SK-N-SH (cell line): ENCODE measurements at regions not wholly inside any gene's neighbourhood (a gene's known extent, or its start where the extent isn't known, plus 50 kb on each side); places are given as distances from the start of the nearest gene placed in this dataset.

ENCODE experiments used
- CTCF ChIA-PET: fragments of 300-600, 350-600 bp; formaldehyde crosslinking; extraction: SDS; loops from one replicate; lab custom pipeline; 2021; lab: Yijun Ruan, JAX
- POLR2A ChIA-PET: fragments of 350-600 bp; sonication (Branson Sonifier 250); formaldehyde crosslinking; extraction: SDS; loops from one replicate; lab custom pipeline; 2020; ENCODE audit warnings: antibody characterized with exemption, inconsistent platforms; lab: Yijun Ruan, JAX
- DNase-seq: peaks from one replicate; pipeline ENCODE4 v3.0.0; 2012
- H2AFZ ChIP-seq: fragments of 200-600 bp; sonication (generic); 2 replicates; pipeline ENCODE4 v1.8.1; 2016; ENCODE audit warnings: antibody characterized with exemption, mild to moderate bottlenecking, low read depth
- H3F3A ChIP-seq: fragments of 200-600 bp; sonication (generic); replicated peaks from 2 replicates; pipeline ENCODE3; 2016; ENCODE audit warnings: antibody characterized with exemption, mild to moderate bottlenecking; ENCODE audit not compliant: insufficient read depth
- H3K27ac ChIP-seq, 2 experiments: fragments of 200-500 bp in 1 of 2; fragments of 200-600 bp in 1 of 2; sonication (Bioruptor generic) in 1 of 2; sonication (generic), shearing (Covaris generic) in 1 of 2; 2 replicates each; pipeline versions ENCODE4 v1.5.1 to v1.6.1; 2014 to 2016; ENCODE audit warnings: low read depth in 2 of 2, inconsistent platforms in 1 of 2, low read length in 1 of 2, mild to moderate bottlenecking in 1 of 2, mixed read lengths in 1 of 2
- H3K27me3 ChIP-seq: fragments of 200-600 bp; sonication (generic), shearing (Covaris generic); 2 replicates; pipeline ENCODE4 v1.6.1; 2016; ENCODE audit warnings: mixed run types; ENCODE audit not compliant: insufficient read depth
- H3K36me3 ChIP-seq, 2 experiments: fragments of 200-500 bp in 1 of 2; fragments of 200-600 bp in 1 of 2; sonication (Bioruptor generic) in 1 of 2; sonication (generic) in 1 of 2; replicated peaks in 1 of 2; 2 replicates each; pipeline versions ENCODE3 to v1.5.1; 2014 to 2016; ENCODE audit warnings: low read length in 1 of 2, mild to moderate bottlenecking in 1 of 2; ENCODE audit not compliant: insufficient read depth in 2 of 2, control insufficient read depth in 1 of 2
- H3K4me1 ChIP-seq, 2 experiments: fragments of 200-500 bp in 1 of 2; fragments of 200-600 bp in 1 of 2; sonication (Bioruptor generic) in 1 of 2; sonication (generic), shearing (Covaris generic) in 1 of 2; 2 replicates each; pipeline versions ENCODE4 v1.5.1 to v1.6.1; 2014 to 2016; ENCODE audit warnings: low read depth in 1 of 2, low read length in 1 of 2, mixed run types in 1 of 2; ENCODE audit not compliant: insufficient read depth in 2 of 2, control insufficient read depth in 1 of 2
- H3K4me2 ChIP-seq: fragments of 200-600 bp; sonication (generic), shearing (Covaris generic); 2 replicates; pipeline ENCODE4 v1.6.1; 2017; ENCODE audit warnings: mixed run types
- H3K4me3 ChIP-seq, 2 experiments: fragments of 200-500 bp in 1 of 2; fragments of 200-600 bp in 1 of 2; sonication (Bioruptor generic) in 1 of 2; sonication (generic), shearing (Covaris generic) in 1 of 2; 2 replicates each; pipeline versions ENCODE4 v1.5.1 to v1.8.1; 2014 to 2016; ENCODE audit warnings: low read depth in 2 of 2, inconsistent platforms in 1 of 2, low read length in 1 of 2, mild to moderate bottlenecking in 1 of 2, mixed read lengths in 1 of 2, moderate library complexity in 1 of 2
- H3K79me2 ChIP-seq: fragments of 200-600 bp; sonication (generic); 2 replicates; pipeline ENCODE4 v1.8.1; 2017; ENCODE audit warnings: mild to moderate bottlenecking; ENCODE audit not compliant: insufficient read depth
- H3K9ac ChIP-seq: fragments of 200-600 bp; sonication (generic); 2 replicates; pipeline ENCODE4 v1.6.1; 2017; ENCODE audit warnings: mixed run types
- H3K9me2 ChIP-seq: fragments of 200-600 bp; sonication (generic); 2 replicates; pipeline ENCODE4 v1.6.1; 2017; ENCODE audit warnings: mixed run types
- H3K9me3 ChIP-seq: fragments of 200-600 bp; sonication (generic); 2 replicates; pipeline ENCODE4 v1.6.1; 2017; ENCODE audit warnings: mixed run types, mild to moderate bottlenecking, moderate library complexity
- H4K20me1 ChIP-seq: fragments of 200-600 bp; sonication (generic); 2 replicates; pipeline ENCODE4 v1.6.1; 2017; ENCODE audit warnings: mild to moderate bottlenecking, mixed run types; ENCODE audit not compliant: insufficient read depth
- CHD2 ChIP-seq: fragments of 150-350 bp; IDR thresholded peaks from 2 replicates; pipeline ENCODE4 v1.6.1; 2018; ENCODE audit warnings: low read length; ENCODE audit not compliant: partially characterized antibody
- ELF1 ChIP-seq: IDR thresholded peaks from 2 replicates; pipeline ENCODE4 v1.4.0; 2012
- EZH2phosphoT487 ChIP-seq: fragments of 200-600 bp; sonication (generic); IDR thresholded peaks from 2 replicates; pipeline ENCODE4 v1.6.1; 2017; ENCODE audit warnings: low read depth, mixed run types, mild to moderate bottlenecking, antibody characterized with exemption, moderate library complexity, borderline replicate concordance
- GATA2 ChIP-seq: sonication (generic); formaldehyde crosslinking; IDR thresholded peaks from 2 replicates; pipeline ENCODE4 v1.5.0; 2020; ENCODE audit warnings: mild to moderate bottlenecking, missing genetic modification reagents
- MXI1 ChIP-seq: IDR thresholded peaks from 2 replicates; pipeline ENCODE4 v1.6.1; 2012; ENCODE audit warnings: mild to moderate bottlenecking, low read depth, low read length, improper control_type of control experiment
- NFIC ChIP-seq: IDR thresholded peaks from 2 replicates; pipeline ENCODE4 v1.4.0; 2012; ENCODE audit warnings: borderline replicate concordance
- NRF1 ChIP-seq: IDR thresholded peaks from 2 replicates; pipeline ENCODE4 v1.6.1; 2012; ENCODE audit warnings: low read depth, mild to moderate bottlenecking, low read length
- RAD21 ChIP-seq: IDR thresholded peaks from 2 replicates; pipeline ENCODE4 v1.6.1; 2012; ENCODE audit warnings: mild to moderate bottlenecking, low read length
- RFX5 ChIP-seq: IDR thresholded peaks from 2 replicates; pipeline ENCODE4 v1.6.1; 2012; ENCODE audit warnings: mild to moderate bottlenecking, improper control_type of control experiment, low read length
- RXRA ChIP-seq: IDR thresholded peaks from 2 replicates; pipeline ENCODE4 v1.4.0; 2012; ENCODE audit warnings: low read depth, mild to moderate bottlenecking, borderline replicate concordance
- SMC3 ChIP-seq: IDR thresholded peaks from 2 replicates; pipeline ENCODE4 v1.6.1; 2012; ENCODE audit warnings: low read depth, low read length, improper control_type of control experiment
- WGBS: methylation state at CpG from one replicate; pipeline ENCODE4 v1.1.6; 2017; ENCODE audit warnings: low lambda C conversion rate; 5-methylcytosine and 5-hydroxymethylcytosine counted together
- TF ChIP-seq, protein P1 (sequence below): fragments of 150-350 bp; IDR thresholded peaks from 2 replicates; pipeline ENCODE4 v1.6.1; 2017; ENCODE audit warnings: antibody characterized with exemption, low read length, low read depth, borderline replicate concordance
- TF ChIP-seq, protein P2 (sequence below): fragments of 150-350 bp; IDR thresholded peaks from 2 replicates; pipeline ENCODE4 v1.6.1; 2016; ENCODE audit warnings: mild to moderate bottlenecking, low read depth, low read length
- TF ChIP-seq, protein P3 (sequence below): IDR thresholded peaks from 2 replicates; pipeline ENCODE4; 2012
- TF ChIP-seq, protein P4 (sequence below): IDR thresholded peaks from 2 replicates; pipeline ENCODE4 v1.4.0; 2012; ENCODE audit warnings: low read depth, borderline replicate concordance
- TF ChIP-seq, protein P5 (sequence below): fragments of 200-600 bp; sonication (generic); IDR thresholded peaks from 2 replicates; pipeline ENCODE4 v1.6.1; 2017; ENCODE audit warnings: antibody characterized with exemption, mild to moderate bottlenecking, moderate library complexity

DNA sequence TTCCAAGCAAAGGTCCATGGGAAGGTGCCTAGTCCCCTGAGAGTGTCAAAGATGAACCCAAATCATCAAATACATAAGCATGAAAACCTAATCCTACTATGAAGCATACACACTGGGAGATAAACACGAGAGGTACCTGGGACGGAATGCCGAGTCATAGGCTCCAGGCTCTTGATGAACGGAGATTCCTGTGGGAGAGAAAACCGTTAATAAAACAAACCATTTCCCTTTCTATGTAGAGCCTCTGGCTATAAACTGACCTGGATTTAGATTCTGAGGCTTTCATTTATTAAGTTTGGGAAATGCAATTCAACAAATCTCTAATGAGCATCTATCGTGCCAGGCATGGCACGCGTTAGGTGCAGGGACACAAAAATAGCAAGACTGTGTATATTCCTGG, 206.4 kb upstream of the IL12B start:
- Histone ChIP-seq H4K20me1 (no peaks in the 10 kb centered on the region), H3K79me2 (no peaks in the 10 kb centered on the region)
- TF ChIP-seq MXI1 = no peak
- TF ChIP-seq GATA2 (CRISPR knock-in tag) = no peak
- TF ChIP-seq RAD21 = no peak
- TF ChIP-seq ELF1 = no peak
- TF ChIP-seq RXRA = no peak
- no peak for TF ChIP-seq NRF1
- no peak for TF ChIP-seq NFIC
- TF ChIP-seq, protein P1, sequence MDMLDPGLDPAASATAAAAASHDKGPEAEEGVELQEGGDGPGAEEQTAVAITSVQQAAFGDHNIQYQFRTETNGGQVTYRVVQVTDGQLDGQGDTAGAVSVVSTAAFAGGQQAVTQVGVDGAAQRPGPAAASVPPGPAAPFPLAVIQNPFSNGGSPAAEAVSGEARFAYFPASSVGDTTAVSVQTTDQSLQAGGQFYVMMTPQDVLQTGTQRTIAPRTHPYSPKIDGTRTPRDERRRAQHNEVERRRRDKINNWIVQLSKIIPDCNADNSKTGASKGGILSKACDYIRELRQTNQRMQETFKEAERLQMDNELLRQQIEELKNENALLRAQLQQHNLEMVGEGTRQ = no peak
- TF ChIP-seq, protein P2, sequence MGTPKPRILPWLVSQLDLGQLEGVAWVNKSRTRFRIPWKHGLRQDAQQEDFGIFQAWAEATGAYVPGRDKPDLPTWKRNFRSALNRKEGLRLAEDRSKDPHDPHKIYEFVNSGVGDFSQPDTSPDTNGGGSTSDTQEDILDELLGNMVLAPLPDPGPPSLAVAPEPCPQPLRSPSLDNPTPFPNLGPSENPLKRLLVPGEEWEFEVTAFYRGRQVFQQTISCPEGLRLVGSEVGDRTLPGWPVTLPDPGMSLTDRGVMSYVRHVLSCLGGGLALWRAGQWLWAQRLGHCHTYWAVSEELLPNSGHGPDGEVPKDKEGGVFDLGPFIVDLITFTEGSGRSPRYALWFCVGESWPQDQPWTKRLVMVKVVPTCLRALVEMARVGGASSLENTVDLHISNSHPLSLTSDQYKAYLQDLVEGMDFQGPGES = no peak
- TF ChIP-seq SMC3 = no peak
- TF ChIP-seq, protein P3, sequence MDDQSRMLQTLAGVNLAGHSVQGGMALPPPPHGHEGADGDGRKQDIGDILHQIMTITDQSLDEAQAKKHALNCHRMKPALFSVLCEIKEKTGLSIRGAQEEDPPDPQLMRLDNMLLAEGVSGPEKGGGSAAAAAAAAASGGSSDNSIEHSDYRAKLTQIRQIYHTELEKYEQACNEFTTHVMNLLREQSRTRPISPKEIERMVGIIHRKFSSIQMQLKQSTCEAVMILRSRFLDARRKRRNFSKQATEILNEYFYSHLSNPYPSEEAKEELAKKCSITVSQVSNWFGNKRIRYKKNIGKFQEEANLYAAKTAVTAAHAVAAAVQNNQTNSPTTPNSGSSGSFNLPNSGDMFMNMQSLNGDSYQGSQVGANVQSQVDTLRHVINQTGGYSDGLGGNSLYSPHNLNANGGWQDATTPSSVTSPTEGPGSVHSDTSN = no peak
- TF ChIP-seq, protein P4, sequence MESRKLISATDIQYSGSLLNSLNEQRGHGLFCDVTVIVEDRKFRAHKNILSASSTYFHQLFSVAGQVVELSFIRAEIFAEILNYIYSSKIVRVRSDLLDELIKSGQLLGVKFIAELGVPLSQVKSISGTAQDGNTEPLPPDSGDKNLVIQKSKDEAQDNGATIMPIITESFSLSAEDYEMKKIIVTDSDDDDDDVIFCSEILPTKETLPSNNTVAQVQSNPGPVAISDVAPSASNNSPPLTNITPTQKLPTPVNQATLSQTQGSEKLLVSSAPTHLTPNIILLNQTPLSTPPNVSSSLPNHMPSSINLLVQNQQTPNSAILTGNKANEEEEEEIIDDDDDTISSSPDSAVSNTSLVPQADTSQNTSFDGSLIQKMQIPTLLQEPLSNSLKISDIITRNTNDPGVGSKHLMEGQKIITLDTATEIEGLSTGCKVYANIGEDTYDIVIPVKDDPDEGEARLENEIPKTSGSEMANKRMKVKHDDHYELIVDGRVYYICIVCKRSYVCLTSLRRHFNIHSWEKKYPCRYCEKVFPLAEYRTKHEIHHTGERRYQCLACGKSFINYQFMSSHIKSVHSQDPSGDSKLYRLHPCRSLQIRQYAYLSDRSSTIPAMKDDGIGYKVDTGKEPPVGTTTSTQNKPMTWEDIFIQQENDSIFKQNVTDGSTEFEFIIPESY = no peak
- TF ChIP-seq EZH2phosphoT487 = no peak
- TF ChIP-seq, protein P5, sequence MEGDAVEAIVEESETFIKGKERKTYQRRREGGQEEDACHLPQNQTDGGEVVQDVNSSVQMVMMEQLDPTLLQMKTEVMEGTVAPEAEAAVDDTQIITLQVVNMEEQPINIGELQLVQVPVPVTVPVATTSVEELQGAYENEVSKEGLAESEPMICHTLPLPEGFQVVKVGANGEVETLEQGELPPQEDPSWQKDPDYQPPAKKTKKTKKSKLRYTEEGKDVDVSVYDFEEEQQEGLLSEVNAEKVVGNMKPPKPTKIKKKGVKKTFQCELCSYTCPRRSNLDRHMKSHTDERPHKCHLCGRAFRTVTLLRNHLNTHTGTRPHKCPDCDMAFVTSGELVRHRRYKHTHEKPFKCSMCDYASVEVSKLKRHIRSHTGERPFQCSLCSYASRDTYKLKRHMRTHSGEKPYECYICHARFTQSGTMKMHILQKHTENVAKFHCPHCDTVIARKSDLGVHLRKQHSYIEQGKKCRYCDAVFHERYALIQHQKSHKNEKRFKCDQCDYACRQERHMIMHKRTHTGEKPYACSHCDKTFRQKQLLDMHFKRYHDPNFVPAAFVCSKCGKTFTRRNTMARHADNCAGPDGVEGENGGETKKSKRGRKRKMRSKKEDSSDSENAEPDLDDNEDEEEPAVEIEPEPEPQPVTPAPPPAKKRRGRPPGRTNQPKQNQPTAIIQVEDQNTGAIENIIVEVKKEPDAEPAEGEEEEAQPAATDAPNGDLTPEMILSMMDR = no peak
- TF ChIP-seq CHD2 = no peak
- no peak for TF ChIP-seq RFX5
- TF ChIP-seq, all 33 proteins: peak for 0
- H3K27me3 ChIP-seq = no peaks in the 10 kb centered on the region
- no peak overlapping the region for H3K9ac ChIP-seq
- ChIA-PET CTCF (no interaction called here), POLR2A (no interaction called here)
- WGBS = 69% methylated on average over 8 of the region's 8 CpGs
- no peaks in the 10 kb centered on the region for H3K4me1 ChIP-seq
- no peak overlapping the region for H3K4me2 ChIP-seq
- H3K36me3 ChIP-seq = no peaks in the 10 kb centered on the region
- H3F3A ChIP-seq = no peaks in the 10 kb centered on the region
- H3K9me3 ChIP-seq = no peaks in the 10 kb centered on the region
- no peak overlapping the region for H2AFZ ChIP-seq
- H3K9me2 ChIP-seq = no peaks in the 10 kb centered on the region
- H3K4me3 ChIP-seq = no peak overlapping the region
- no peak for DNase-seq
- H3K27ac ChIP-seq = no peak overlapping the region
